ENCODE measurements at regions not wholly inside any gene's neighbourhood (a gene's known extent, or its start where the extent isn't known, plus 50 kb on each side); places are given as distances from the start of the nearest gene placed in this dataset.

DNA sequence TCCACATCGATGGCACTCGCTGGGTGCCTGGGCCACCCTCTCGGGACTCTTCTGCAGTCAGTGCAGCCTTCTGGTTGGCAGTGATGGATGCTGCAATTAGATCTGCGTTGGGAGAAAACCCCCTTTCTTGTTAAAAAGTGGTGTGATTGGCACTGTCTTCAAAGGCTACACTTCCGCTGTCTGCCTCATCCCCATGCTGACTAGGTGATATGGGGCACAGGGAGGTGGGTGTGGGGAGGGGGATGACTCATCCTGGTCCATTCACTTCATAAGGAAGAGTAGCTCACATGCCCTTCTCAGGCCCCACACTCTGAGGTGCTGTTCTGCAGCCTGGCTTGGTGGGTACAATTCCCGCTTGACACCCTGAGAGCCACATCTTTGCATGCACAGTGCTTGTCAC is 77.4 kb downstream of the THNSL2 start:
- Histone ChIP-seq H2AFZ (ENCODE audit: low read length) (no peak overlapping the region), H3K36me3 (ENCODE audit: control insufficient read depth, insufficient read depth, low read length) (no peaks in the 10 kb centered on the region), H3K9ac (ENCODE audit: insufficient read depth, low read length) (no peak overlapping the region), H3K79me2 (ENCODE audit: control insufficient read depth, insufficient read depth, low read length) (no peaks in the 10 kb centered on the region), H3K9me3 (ENCODE audit: control insufficient read depth, insufficient read depth, low read depth, low read length) (no peaks in the 10 kb centered on the region), H3K27ac (ENCODE audit: insufficient read depth, low read length) (no peak overlapping the region), H3K27me3 (ENCODE audit: control insufficient read depth, insufficient read depth, low read length) (no peaks in the 10 kb centered on the region), H4K20me1 (ENCODE audit: control insufficient read depth, extremely low read depth, insufficient read depth, low read length) (no peaks in the 10 kb centered on the region), H3K4me2 (ENCODE audit: extremely low read depth, insufficient read depth, low read length) (no peak overlapping the region), H3K4me1 (ENCODE audit: control insufficient read depth, extremely low read depth, insufficient read depth, low read length) (no peaks in the 10 kb centered on the region), H3K4me3 (replicated peaks in 1 of 4; ENCODE audit: control extremely low read depth in 1 of 4, insufficient read depth in 1 of 4, low read depth in 3 of 4, low read length in 4 of 4) (no peak overlapping the region)
- DNase-seq (ENCODE audit: low read depth in 2 of 2), result no peak
- no peak for TF ChIP-seq EZH2 (IDR thresholded peaks at IDR 0.05; ENCODE audit: low read length, missing control alignments)
- no peak for TF ChIP-seq CTCF (conservative IDR thresholded peaks at IDR 0.05 in 1 of 2, IDR thresholded peaks at IDR 0.05 in 1 of 2; ENCODE audit: low read depth in 1 of 2, low read length in 2 of 2)

- no peak for TF ChIP-seq CTCF (conservative IDR thresholded peaks at IDR 0.05 in 1 of 2, IDR thresholded peaks at IDR 0.05 in 1 of 2; ENCODE audit: low read depth in 1 of 2, low read length in 2 of 2)
- TF ChIP-seq EZH2 (IDR thresholded peaks at IDR 0.05; ENCODE audit: low read length, missing control alignments), result no peak
- no peaks in the 10 kb centered on the region for H3K79me2 ChIP-seq (ENCODE audit: control insufficient read depth, insufficient read depth, low read length)
- no peak overlapping the region for H2AFZ ChIP-seq (ENCODE audit: low read length)
- H3K9ac ChIP-seq (ENCODE audit: insufficient read depth, low read length), result no peak overlapping the region
- no peak for DNase-seq (ENCODE audit: low read depth in 2 of 2)
- H3K4me2 ChIP-seq (ENCODE audit: extremely low read depth, insufficient read depth, low read length), result no peak overlapping the region
- no peak overlapping the region for H3K4me3 ChIP-seq (replicated peaks in 1 of 4; ENCODE audit: control extremely low read depth in 1 of 4, insufficient read depth in 1 of 4, low read depth in 3 of 4, low read length in 4 of 4)
- H3K36me3 ChIP-seq (ENCODE audit: control insufficient read depth, insufficient read depth, low read length), result no peaks in the 10 kb centered on the region
- H3K27ac ChIP-seq (ENCODE audit: insufficient read depth, low read length), result no peak overlapping the region
- no peaks in the 10 kb centered on the region for H4K20me1 ChIP-seq (ENCODE audit: control insufficient read depth, extremely low read depth, insufficient read depth, low read length)
- no peaks in the 10 kb centered on the region for H3K27me3 ChIP-seq (ENCODE audit: control insufficient read depth, insufficient read depth, low read length)
- H3K4me1 ChIP-seq (ENCODE audit: control insufficient read depth, extremely low read depth, insufficient read depth, low read length), result no peaks in the 10 kb centered on the region
- H3K9me3 ChIP-seq (ENCODE audit: control insufficient read depth, insufficient read depth, low read depth, low read length), result no peaks in the 10 kb centered on the region
Measured at GRCh38 chr2:88245109-88245508, 75.0 kb downstream of the THNSL2 start.

- no peak overlapping the region for H3K9ac ChIP-seq (ENCODE audit: insufficient read depth, low read length)
- no peak overlapping the region for H3K4me3 ChIP-seq (replicated peaks in 1 of 4; ENCODE audit: control extremely low read depth in 1 of 4, insufficient read depth in 1 of 4, low read depth in 3 of 4, low read length in 4 of 4)
- no peaks in the 10 kb centered on the region for H4K20me1 ChIP-seq (ENCODE audit: control insufficient read depth, extremely low read depth, insufficient read depth, low read length)
- no peak for DNase-seq (ENCODE audit: low read depth in 2 of 2)
- H2AFZ ChIP-seq (ENCODE audit: low read length), result no peak overlapping the region
- no peaks in the 10 kb centered on the region for H3K27me3 ChIP-seq (ENCODE audit: control insufficient read depth, insufficient read depth, low read length)
- no peaks in the 10 kb centered on the region for H3K9me3 ChIP-seq (ENCODE audit: control insufficient read depth, insufficient read depth, low read depth, low read length)
- no peak for TF ChIP-seq CTCF (conservative IDR thresholded peaks at IDR 0.05 in 1 of 2, IDR thresholded peaks at IDR 0.05 in 1 of 2; ENCODE audit: low read depth in 1 of 2, low read length in 2 of 2)
- TF ChIP-seq EZH2 (IDR thresholded peaks at IDR 0.05; ENCODE audit: low read length, missing control alignments), result no peak
- no peaks in the 10 kb centered on the region for H3K4me1 ChIP-seq (ENCODE audit: control insufficient read depth, extremely low read depth, insufficient read depth, low read length)
- H3K36me3 ChIP-seq (ENCODE audit: control insufficient read depth, insufficient read depth, low read length), result no peaks in the 10 kb centered on the region
- H3K79me2 ChIP-seq (ENCODE audit: control insufficient read depth, insufficient read depth, low read length), result no peaks in the 10 kb centered on the region
- no peak overlapping the region for H3K4me2 ChIP-seq (ENCODE audit: extremely low read depth, insufficient read depth, low read length)
- no peak overlapping the region for H3K27ac ChIP-seq (ENCODE audit: insufficient read depth, low read length)
Measured at GRCh38 chr2:88239781-88240180, 69.6 kb downstream of the THNSL2 start.
